Natural killer cell (primary cell): ENCODE measurements at regions not wholly inside any gene's neighbourhood (a gene's known extent, or its start where the extent isn't known, plus 50 kb on each side); places are given as distances from the start of the nearest gene placed in this dataset.
A peak's percentile ranks its signal among the peaks of the same experiment; 100 is the strongest.

ENCODE experiments used
- ATAC-seq, 3 donors: fragments of 150-1000 bp in 2 of 3; fragments of 200-7000 bp in 1 of 3; cut with Tn5 transposase; 1 replicate in 1 of 3; 2 replicates in 2 of 3; pipeline ENCODE4 v1.10.0; 2021; ENCODE audit warnings: mild to moderate bottlenecking in 2 of 3, moderate library complexity in 2 of 3
- DNase-seq, 2 donors: peaks; one replicate each; pipeline versions ENCODE4 v3.0.0 to v3.0.0-alpha.2; 2013 to 2021; ENCODE audit warnings: mixed read lengths in 1 of 2
- H3K27ac ChIP-seq: one replicate; pipeline ENCODE4 v1.5.1; 2013; ENCODE audit warnings: mild to moderate bottlenecking, low read length
- H3K27me3 ChIP-seq: one replicate; pipeline ENCODE4 v1.6.1; 2013; ENCODE audit warnings: low read length; ENCODE audit not compliant: control insufficient read depth, insufficient read depth
- H3K36me3 ChIP-seq: one replicate; pipeline ENCODE4 v1.6.1; 2013; ENCODE audit warnings: low read length; ENCODE audit not compliant: control insufficient read depth, insufficient read depth
- H3K4me1 ChIP-seq: one replicate; pipeline ENCODE4 v1.6.1; 2013; ENCODE audit warnings: low read length; ENCODE audit not compliant: control insufficient read depth, insufficient read depth
- H3K4me3 ChIP-seq: one replicate; pipeline ENCODE4 v1.5.1; 2013; ENCODE audit warnings: low read length
- H3K9me3 ChIP-seq: one replicate; pipeline ENCODE4 v1.6.1; 2013; ENCODE audit warnings: low read length; ENCODE audit not compliant: control insufficient read depth, insufficient read depth
- H3K27ac Mint-ChIP-seq, 2 donors: one replicate each; pipeline ENCODE4 v1.8.0; 2022; ENCODE audit warnings: mild to moderate bottlenecking in 2 of 2, mixed read lengths in 2 of 2, moderate library complexity in 1 of 2
- H3K27me3 Mint-ChIP-seq, 2 donors: one replicate each; pipeline ENCODE4 v1.8.0; 2022; ENCODE audit warnings: low read depth in 2 of 2, mixed read lengths in 2 of 2
- H3K36me3 Mint-ChIP-seq: one replicate; pipeline ENCODE4 v1.8.0; 2022; ENCODE audit warnings: mixed read lengths
- H3K4me1 Mint-ChIP-seq, 2 donors: one replicate each; pipeline ENCODE4 v1.8.0; 2022; ENCODE audit warnings: mixed read lengths in 2 of 2
- H3K4me3 Mint-ChIP-seq: one replicate; pipeline ENCODE4 v1.8.0; 2022; ENCODE audit warnings: mild to moderate bottlenecking, moderate library complexity, mixed read lengths
- H3K9me3 Mint-ChIP-seq, 2 donors: one replicate each; pipeline ENCODE4 v1.8.0; 2022; ENCODE audit warnings: mixed read lengths in 2 of 2
- CTCF ChIP-seq: fragments of 200-600 bp; IDR thresholded peaks from one replicate; pipeline ENCODE4 v1.8.0; 2022; ENCODE audit warnings: antibody characterized with exemption
- WGBS: methylation state at CpG from one replicate; pipeline ENCODE4 v1.1.7; 2013; ENCODE audit warnings: missing lambda C conversion rate; ENCODE audit not compliant: insufficient coverage; 5-methylcytosine and 5-hydroxymethylcytosine counted together
- intact Hi-C: fragments of 100-400 bp; cut with micrococcal nuclease; formaldehyde crosslinking; loops from one replicate; pipeline ENCODE4 v1.14.2; 2022

GRCh38 chr6:147109707-147110106 is 94.5 kb upstream of the STXBP5 start:
- Histone ChIP-seq H3K9me3 (no peaks in the 10 kb centered on the region), H3K4me3 (no peak overlapping the region), H3K36me3 (no peaks in the 10 kb centered on the region), H3K27ac (no peak overlapping the region), H3K4me1 (no peaks in the 10 kb centered on the region), H3K27me3 (no peaks in the 10 kb centered on the region)
- Mint-ChIP-seq H3K27ac (no peak overlapping the region), H3K27me3 (no peaks in the 10 kb centered on the region), H3K36me3 (no peaks in the 10 kb centered on the region), H3K4me1 (peaks cover 11% of the 10 kb centered on the region in 2 donors), H3K9me3 (no peaks in the 10 kb centered on the region), H3K4me3 (no peak overlapping the region)
- no peak for TF ChIP-seq CTCF
- peak in 1 of 2 donors; percentile 64 for DNase-seq
- intact Hi-C loops: no loop called here
- ATAC-seq: no peak
- 5% methylated on average over 3 of the region's 4 CpGs for WGBS

GRCh38 chr6:147116056-147116455 is 88.2 kb upstream of the STXBP5 start:
- no peaks in the 10 kb centered on the region for H3K27me3 Mint-ChIP-seq
- no peak overlapping the region for H3K27ac Mint-ChIP-seq
- TF ChIP-seq CTCF: no peak
- DNase-seq (no peak), ATAC-seq (no peak)
- H3K9me3 Mint-ChIP-seq: peaks cover 3 to 5% of the 10 kb centered on the region in 2 donors
- Histone ChIP-seq H3K4me3 (no peak overlapping the region), H3K9me3 (no peaks in the 10 kb centered on the region), H3K4me1 (no peaks in the 10 kb centered on the region), H3K27me3 (no peaks in the 10 kb centered on the region), H3K27ac (no peak overlapping the region), H3K36me3 (no peaks in the 10 kb centered on the region)
- WGBS: 80% methylated on average over 4 of the region's 4 CpGs
- H3K4me1 Mint-ChIP-seq: no peaks in the 10 kb centered on the region
- no peaks in the 10 kb centered on the region for H3K36me3 Mint-ChIP-seq
- H3K4me3 Mint-ChIP-seq: no peak overlapping the region
- intact Hi-C loops: no loop called here

GRCh38 chr6:147117011-147117410 is 87.2 kb upstream of the STXBP5 start:
- Mint-ChIP-seq H3K4me3 (no peak overlapping the region), H3K9me3 (peaks cover 3 to 5% of the 10 kb centered on the region in 2 donors), H3K36me3 (no peaks in the 10 kb centered on the region), H3K4me1 (no peaks in the 10 kb centered on the region), H3K27ac (no peak overlapping the region), H3K27me3 (no peaks in the 10 kb centered on the region)
- ATAC-seq (peak in 1 of 3 donors; percentile 41), DNase-seq (no peak)
- Histone ChIP-seq H3K4me1 (no peaks in the 10 kb centered on the region), H3K36me3 (no peaks in the 10 kb centered on the region), H3K27me3 (no peaks in the 10 kb centered on the region), H3K9me3 (no peaks in the 10 kb centered on the region), H3K4me3 (no peak overlapping the region), H3K27ac (no peak overlapping the region)
- 43% methylated on average over 1 of the region's 2 CpGs for WGBS
- intact Hi-C loops: no loop called here
- TF ChIP-seq CTCF: no peak

- Histone ChIP-seq H3K4me1 (no peaks in the 10 kb centered on the region), H3K27ac (no peak overlapping the region), H3K4me3 (no peak overlapping the region), H3K9me3 (no peaks in the 10 kb centered on the region), H3K36me3 (no peaks in the 10 kb centered on the region), H3K27me3 (no peaks in the 10 kb centered on the region)
- H3K27me3 Mint-ChIP-seq: no peaks in the 10 kb centered on the region
- intact Hi-C loops: no loop called here
- no peak overlapping the region for H3K27ac Mint-ChIP-seq
- H3K36me3 Mint-ChIP-seq: no peaks in the 10 kb centered on the region
- H3K4me1 Mint-ChIP-seq: no peaks in the 10 kb centered on the region
- peaks cover 3 to 5% of the 10 kb centered on the region in 2 donors for H3K9me3 Mint-ChIP-seq
- H3K4me3 Mint-ChIP-seq: no peak overlapping the region
- WGBS: 88% methylated on average over 3 of the region's 4 CpGs
- no peak for DNase-seq
- no peak for ATAC-seq
- TF ChIP-seq CTCF: no peak
These were observed 86.6 kb upstream of the STXBP5 start for GRCh38 chr6:147117580-147117979.
